IMR-90 (cell line): ENCODE measurements at regions not wholly inside any gene's neighbourhood (a gene's known extent, or its start where the extent isn't known, plus 50 kb on each side); places are given as distances from the start of the nearest gene placed in this dataset.

Experiments used
- ATAC-seq: fragments of 200-7000 bp; cut with Tn5 transposase; 2 replicates; pipeline ENCODE4 v1.9.1; 2020; ENCODE audit warnings: low read depth, mild to moderate bottlenecking, moderate library complexity
- BruUV-seq: library from RNA; stranded (reverse); fragments of 400-500 nt; replicated peaks from 2 replicates; lab custom pipeline; 2021; lab: Mats Ljungman, UMichigan
- CTCF ChIA-PET: fragments of 300-600 bp; formaldehyde crosslinking; extraction: SDS; loops from one replicate; lab custom pipeline; 2021; ENCODE audit warnings: antibody characterized with exemption; lab: Yijun Ruan, JAX
- POLR2A ChIA-PET: fragments of 300-600 bp; sonication (Branson Sonifier 250); formaldehyde crosslinking; loops from one replicate; lab custom pipeline; 2022; ENCODE audit warnings: antibody characterized with exemption; ENCODE audit not compliant: unreplicated experiment; lab: Charles Lee
- DNase-seq: peaks from one replicate; pipeline ENCODE4 v3.0.0; 2013
- H2AFZ ChIP-seq: replicated peaks from 2 replicates; pipeline ENCODE3; 2013; ENCODE audit warnings: low read length, mild to moderate bottlenecking; ENCODE audit not compliant: poor library complexity
- H2AK5ac ChIP-seq: 2 replicates; pipeline ENCODE4 v1.6.1; 2013; ENCODE audit warnings: low read depth, low read length, inconsistent platforms
- H2AK9ac ChIP-seq: replicated peaks from 2 replicates; pipeline ENCODE3; 2013; ENCODE audit warnings: mild to moderate bottlenecking, low read depth, low read length, moderate library complexity; ENCODE audit not compliant: poor library complexity
- H2BK120ac ChIP-seq: 2 replicates; pipeline ENCODE4 v1.6.1; 2013; ENCODE audit warnings: low read depth, low read length, inconsistent platforms
- H2BK15ac ChIP-seq: 3 replicates; pipeline ENCODE4 v1.6.1; 2013; ENCODE audit warnings: low read depth, low read length, inconsistent platforms
- H2BK20ac ChIP-seq: 2 replicates; pipeline ENCODE4 v1.6.1; 2013; ENCODE audit warnings: low read depth, mild to moderate bottlenecking, inconsistent platforms, low read length, moderate library complexity
- H2BK5ac ChIP-seq: 2 replicates; pipeline ENCODE4 v1.6.1; 2013; ENCODE audit warnings: mild to moderate bottlenecking, low read depth, low read length, inconsistent platforms; ENCODE audit not compliant: poor library complexity, severe bottlenecking
- H3K14ac ChIP-seq: replicated peaks from 2 replicates; pipeline ENCODE4 v1.6.1; 2013; ENCODE audit warnings: low read depth, low read length, inconsistent platforms
- H3K18ac ChIP-seq: 2 replicates; pipeline ENCODE4 v1.6.1; 2013; ENCODE audit warnings: low read depth, low read length, control low read depth
- H3K23ac ChIP-seq: 2 replicates; pipeline ENCODE4 v1.6.1; 2013; ENCODE audit warnings: low read depth, low read length, inconsistent platforms
- H3K27ac ChIP-seq: 2 replicates; pipeline ENCODE4 v1.5.1; 2013; ENCODE audit warnings: mild to moderate bottlenecking, control low read depth, low read length; ENCODE audit not compliant: insufficient read depth
- H3K27me3 ChIP-seq: 2 replicates; pipeline ENCODE4 v1.6.1; 2013; ENCODE audit warnings: low read length; ENCODE audit not compliant: control insufficient read depth, insufficient read depth
- H3K36me3 ChIP-seq: 2 replicates; pipeline ENCODE4 v1.6.1; 2013; ENCODE audit warnings: low read length, mixed read lengths; ENCODE audit not compliant: control insufficient read depth, insufficient read depth
- H3K4ac ChIP-seq: 2 replicates; pipeline ENCODE4 v1.6.1; 2013; ENCODE audit warnings: low read depth, low read length, inconsistent platforms
- H3K4me1 ChIP-seq: 2 replicates; pipeline ENCODE4 v1.6.1; 2013; ENCODE audit warnings: low read length, mixed read lengths; ENCODE audit not compliant: control insufficient read depth, insufficient read depth
- H3K4me2 ChIP-seq: 2 replicates; pipeline ENCODE4 v1.6.1; 2013; ENCODE audit warnings: low read depth, mild to moderate bottlenecking, control low read depth, low read length, moderate library complexity
- H3K4me3 ChIP-seq: 2 replicates; pipeline ENCODE4 v1.5.1; 2013; ENCODE audit warnings: low read depth, mild to moderate bottlenecking, control low read depth, low read length, moderate library complexity; ENCODE audit not compliant: insufficient read depth
- H3K56ac ChIP-seq: 2 replicates; pipeline ENCODE4 v1.6.1; 2013; ENCODE audit warnings: low read length, inconsistent platforms; ENCODE audit not compliant: insufficient read depth; ENCODE audit errors: extremely low read depth
- H3K79me1 ChIP-seq, 2 experiments: 2 replicates each; pipeline ENCODE4 v1.6.1; 2013; ENCODE audit warnings: low read length in 2 of 2, inconsistent platforms in 1 of 2, low read depth in 1 of 2
- H3K9ac ChIP-seq: 2 replicates; pipeline ENCODE4 v1.6.1; 2013; ENCODE audit warnings: low read depth, low read length, control low read depth
- H3K9me1 ChIP-seq: 2 replicates; pipeline ENCODE4 v1.6.1; 2013; ENCODE audit warnings: low read length, inconsistent platforms; ENCODE audit not compliant: insufficient read depth
- H3K9me3 ChIP-seq: 2 replicates; pipeline ENCODE4 v1.6.1; 2013; ENCODE audit warnings: low read length; ENCODE audit not compliant: control insufficient read depth, insufficient read depth
- H4K20me1 ChIP-seq: 2 replicates; pipeline ENCODE4 v1.6.1; 2013; ENCODE audit warnings: low read length, inconsistent platforms; ENCODE audit not compliant: insufficient read depth
- H4K5ac ChIP-seq: 2 replicates; pipeline ENCODE4 v1.6.1; 2013; ENCODE audit warnings: mild to moderate bottlenecking, low read depth, low read length, control low read depth
- H4K8ac ChIP-seq, 2 experiments: 2 replicates each; pipeline ENCODE4 v1.6.1; 2013; ENCODE audit warnings: low read depth in 2 of 2, low read length in 2 of 2, control low read depth in 1 of 2, inconsistent platforms in 1 of 2
- H4K91ac ChIP-seq: 2 replicates; pipeline ENCODE4 v1.6.1; 2013; ENCODE audit warnings: low read depth, low read length, inconsistent platforms; ENCODE audit not compliant: insufficient read depth
- BHLHE40 ChIP-seq: fragments of 150-350 bp; IDR thresholded peaks from 2 replicates; pipeline ENCODE4 v1.6.1; 2016; ENCODE audit warnings: mild to moderate bottlenecking, low read depth, low read length
- CEBPB ChIP-seq: IDR thresholded peaks from 2 replicates; pipeline ENCODE4 v1.6.1; 2012; ENCODE audit warnings: low read depth, low read length, improper control_type of control experiment
- CHD1 ChIP-seq: IDR thresholded peaks from 2 replicates; pipeline ENCODE4 v1.6.1; 2012; ENCODE audit warnings: low read depth, low read length, improper control_type of control experiment
- FOS ChIP-seq: fragments of 150-350 bp; IDR thresholded peaks from 2 replicates; pipeline ENCODE4 v1.6.1; 2016; ENCODE audit warnings: low read depth, low read length
- MAFK ChIP-seq: IDR thresholded peaks from 2 replicates; pipeline ENCODE4 v1.6.1; 2012; ENCODE audit warnings: low read depth, low read length, improper control_type of control experiment
- MAZ ChIP-seq: IDR thresholded peaks from 2 replicates; pipeline ENCODE4 v1.6.1; 2012; ENCODE audit warnings: low read depth, mild to moderate bottlenecking, low read length, improper control_type of control experiment, moderate library complexity, borderline replicate concordance
- MXI1 ChIP-seq: IDR thresholded peaks from 2 replicates; pipeline ENCODE4 v1.6.1; 2012; ENCODE audit warnings: low read depth, mild to moderate bottlenecking, low read length, moderate library complexity, borderline replicate concordance
- NFE2L2 ChIP-seq: fragments of 150-350 bp; IDR thresholded peaks from 2 replicates; pipeline ENCODE4 v1.6.1; 2016; ENCODE audit warnings: low read depth, mild to moderate bottlenecking, low read length
- POLR2A ChIP-seq: IDR thresholded peaks from 2 replicates; pipeline ENCODE4 v1.6.1; 2012; ENCODE audit warnings: mild to moderate bottlenecking, low read depth, low read length
- RAD21 ChIP-seq: IDR thresholded peaks from 2 replicates; pipeline ENCODE4 v1.6.1; 2012; ENCODE audit warnings: low read length, improper control_type of control experiment
- RCOR1 ChIP-seq: IDR thresholded peaks from 2 replicates; pipeline ENCODE4 v1.6.1; 2012; ENCODE audit warnings: mild to moderate bottlenecking, low read length, improper control_type of control experiment; ENCODE audit not compliant: insufficient replicate concordance
- RFX5 ChIP-seq: IDR thresholded peaks from 2 replicates; pipeline ENCODE4 v1.8.0; 2012; ENCODE audit warnings: low read depth, mild to moderate bottlenecking, low read length, moderate library complexity
- SMC3 ChIP-seq: fragments of 150-350 bp; IDR thresholded peaks from 2 replicates; pipeline ENCODE4 v1.6.1; 2016; ENCODE audit warnings: low read depth, mild to moderate bottlenecking, antibody characterized with exemption, low read length, moderate library complexity
- WGBS, 2 experiments: methylation state at CpG; one replicate each; pipeline versions ENCODE4 v1.1.5 to v1.1.7; 2013; ENCODE audit warnings: missing lambda C conversion rate in 2 of 2; ENCODE audit not compliant: insufficient read length in 1 of 2; ENCODE audit errors: extremely low coverage in 2 of 2; 5-methylcytosine and 5-hydroxymethylcytosine counted together
- dilution Hi-C: fragments of 300-500 bp; cut with HindIII; formaldehyde crosslinking; loops from one replicate; pipeline ENCODE4 v1.14.3; 2018; ENCODE audit warnings: low sequenced_read_pairs; ENCODE audit not compliant: unreplicated experiment
- in situ Hi-C: fragments of 300-500 bp; cut with MboI; formaldehyde crosslinking; loops from 3 replicates; pipeline ENCODE4 v1.14.3; 2019; ENCODE audit warnings: low sequenced_read_pairs, inconsistent platforms, mixed read lengths
- intact Hi-C: fragments of 100-400 bp; cut with micrococcal nuclease; formaldehyde crosslinking; loops from 2 replicates; pipeline ENCODE4 v1.10.0; 2022
- TF ChIP-seq, protein P1 (sequence below): conservative IDR thresholded peaks from 2 replicates; pipeline ENCODE4 v1.5.1; 2012; ENCODE audit warnings: mild to moderate bottlenecking, low read depth, low read length, improper control_type of control experiment
- TF ChIP-seq, protein P2 (sequence below): fragments of 150-350 bp; IDR thresholded peaks from 2 replicates; pipeline ENCODE4 v1.6.1; 2016; ENCODE audit warnings: low read depth, mild to moderate bottlenecking, low read length, moderate library complexity, borderline replicate concordance
- TF ChIP-seq, protein P3 (sequence below): fragments of 150-350 bp; IDR thresholded peaks from 2 replicates; pipeline ENCODE4 v1.6.1; 2017; ENCODE audit warnings: mild to moderate bottlenecking, antibody characterized with exemption, low read length, low read depth

DNA sequence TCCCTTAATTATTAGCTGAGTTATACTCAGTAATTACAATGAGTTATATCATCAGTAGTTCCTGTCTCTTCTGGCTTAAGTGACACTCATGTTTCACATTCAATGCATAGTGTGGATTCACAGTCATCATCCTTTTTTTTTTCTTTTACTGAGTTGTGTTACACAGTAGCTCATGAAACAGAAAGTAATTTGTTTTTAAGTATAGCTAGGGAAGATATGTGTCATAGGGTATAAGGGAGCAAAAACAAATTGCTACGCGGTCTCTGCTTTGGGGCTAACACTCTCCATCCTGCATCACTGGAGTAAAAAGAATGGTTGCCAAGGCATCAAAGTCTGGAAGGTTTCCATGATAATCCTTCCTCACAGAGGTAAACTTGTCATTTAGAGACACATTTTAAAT is 971.7 kb upstream of the NCAM2 start:
- no TSS peak for BruUV-seq
- no peak overlapping the region for H3K9ac ChIP-seq
- no peaks in the 10 kb centered on the region for H4K20me1 ChIP-seq
- H4K5ac ChIP-seq, result no peak overlapping the region
- no peaks in the 10 kb centered on the region for H3K4me1 ChIP-seq
- no peak overlapping the region for H4K91ac ChIP-seq
- POLR2A ChIA-PET, result no interaction called here
- in situ Hi-C loops, result no loop called here
- H3K9me1 ChIP-seq, result no peaks in the 10 kb centered on the region
- dilution Hi-C loops, result no loop called here
- H3K79me1 ChIP-seq, result no peaks in the 10 kb centered on the region
- H2BK120ac ChIP-seq, result no peak overlapping the region
- no peak overlapping the region for H2BK20ac ChIP-seq
- no peak overlapping the region for H2AFZ ChIP-seq
- CTCF ChIA-PET, result no interaction called here
- no peak overlapping the region for H3K27ac ChIP-seq
- DNase-seq (no peak), ATAC-seq (no peak)
- no peak overlapping the region for H3K4me2 ChIP-seq
- H3K23ac ChIP-seq, result no peak overlapping the region
- intact Hi-C loops, result no loop called here
- no peak overlapping the region for H2AK9ac ChIP-seq
- H3K18ac ChIP-seq, result no peak overlapping the region
- no peak overlapping the region for H3K4ac ChIP-seq
- no peak overlapping the region for H3K4me3 ChIP-seq
- H2AK5ac ChIP-seq, result no peak overlapping the region
- WGBS, 2 experiments, result no CpG with 5 or more reads among the region's 2 CpGs
- no peak overlapping the region for H3K14ac ChIP-seq
- no peaks in the 10 kb centered on the region for H3K27me3 ChIP-seq
- H3K56ac ChIP-seq, result no peak overlapping the region
- H2BK5ac ChIP-seq, result no peak overlapping the region
- TF ChIP-seq, protein P1, sequence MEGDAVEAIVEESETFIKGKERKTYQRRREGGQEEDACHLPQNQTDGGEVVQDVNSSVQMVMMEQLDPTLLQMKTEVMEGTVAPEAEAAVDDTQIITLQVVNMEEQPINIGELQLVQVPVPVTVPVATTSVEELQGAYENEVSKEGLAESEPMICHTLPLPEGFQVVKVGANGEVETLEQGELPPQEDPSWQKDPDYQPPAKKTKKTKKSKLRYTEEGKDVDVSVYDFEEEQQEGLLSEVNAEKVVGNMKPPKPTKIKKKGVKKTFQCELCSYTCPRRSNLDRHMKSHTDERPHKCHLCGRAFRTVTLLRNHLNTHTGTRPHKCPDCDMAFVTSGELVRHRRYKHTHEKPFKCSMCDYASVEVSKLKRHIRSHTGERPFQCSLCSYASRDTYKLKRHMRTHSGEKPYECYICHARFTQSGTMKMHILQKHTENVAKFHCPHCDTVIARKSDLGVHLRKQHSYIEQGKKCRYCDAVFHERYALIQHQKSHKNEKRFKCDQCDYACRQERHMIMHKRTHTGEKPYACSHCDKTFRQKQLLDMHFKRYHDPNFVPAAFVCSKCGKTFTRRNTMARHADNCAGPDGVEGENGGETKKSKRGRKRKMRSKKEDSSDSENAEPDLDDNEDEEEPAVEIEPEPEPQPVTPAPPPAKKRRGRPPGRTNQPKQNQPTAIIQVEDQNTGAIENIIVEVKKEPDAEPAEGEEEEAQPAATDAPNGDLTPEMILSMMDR, result no peak
- no peak for TF ChIP-seq CHD1
- TF ChIP-seq MXI1, result no peak
- TF ChIP-seq, protein P2, sequence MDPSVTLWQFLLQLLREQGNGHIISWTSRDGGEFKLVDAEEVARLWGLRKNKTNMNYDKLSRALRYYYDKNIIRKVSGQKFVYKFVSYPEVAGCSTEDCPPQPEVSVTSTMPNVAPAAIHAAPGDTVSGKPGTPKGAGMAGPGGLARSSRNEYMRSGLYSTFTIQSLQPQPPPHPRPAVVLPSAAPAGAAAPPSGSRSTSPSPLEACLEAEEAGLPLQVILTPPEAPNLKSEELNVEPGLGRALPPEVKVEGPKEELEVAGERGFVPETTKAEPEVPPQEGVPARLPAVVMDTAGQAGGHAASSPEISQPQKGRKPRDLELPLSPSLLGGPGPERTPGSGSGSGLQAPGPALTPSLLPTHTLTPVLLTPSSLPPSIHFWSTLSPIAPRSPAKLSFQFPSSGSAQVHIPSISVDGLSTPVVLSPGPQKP, result no peak
- TF ChIP-seq RAD21, result no peak
- TF ChIP-seq MAZ, result no peak
- no peak for TF ChIP-seq RFX5
- no peak for TF ChIP-seq RCOR1
- no peak for TF ChIP-seq MAFK
- no peak for TF ChIP-seq FOS
- TF ChIP-seq SMC3, result no peak
- TF ChIP-seq, protein P3, sequence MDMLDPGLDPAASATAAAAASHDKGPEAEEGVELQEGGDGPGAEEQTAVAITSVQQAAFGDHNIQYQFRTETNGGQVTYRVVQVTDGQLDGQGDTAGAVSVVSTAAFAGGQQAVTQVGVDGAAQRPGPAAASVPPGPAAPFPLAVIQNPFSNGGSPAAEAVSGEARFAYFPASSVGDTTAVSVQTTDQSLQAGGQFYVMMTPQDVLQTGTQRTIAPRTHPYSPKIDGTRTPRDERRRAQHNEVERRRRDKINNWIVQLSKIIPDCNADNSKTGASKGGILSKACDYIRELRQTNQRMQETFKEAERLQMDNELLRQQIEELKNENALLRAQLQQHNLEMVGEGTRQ, result no peak
- no peak for TF ChIP-seq NFE2L2
- no peak for TF ChIP-seq CEBPB
- TF ChIP-seq POLR2A, result no peak
- no peak for TF ChIP-seq BHLHE40
- H4K8ac ChIP-seq, result no peak overlapping the region
- no peaks in the 10 kb centered on the region for H3K36me3 ChIP-seq
- H3K9me3 ChIP-seq, result peaks cover 6% of the 10 kb centered on the region
- H2BK15ac ChIP-seq, result no peak overlapping the region
